DMS 273 (cell line): ENCODE measurements at regions not wholly inside any gene's neighbourhood (a gene's known extent, or its start where the extent isn't known, plus 50 kb on each side); places are given as distances from the start of the nearest gene placed in this dataset.
A peak's percentile ranks its signal among the peaks of the same experiment; 100 is the strongest.
"Not testable (repeated sequence)": the region's sequence is repeated elsewhere in the genome, so short reads cannot be mapped to it uniquely, and the experiment has no call there.

Experiments used
- DNase-seq: peaks from one replicate; lab custom pipeline; 2025; ENCODE audit not compliant: unreplicated experiment; lab: John Stamatoyannopoulos, UW

- not testable (repeated sequence) for DNase-seq
These were observed 86.8 kb upstream of the ADORA2B start for GRCh38 chr17:15858082-15858481.

DNA sequence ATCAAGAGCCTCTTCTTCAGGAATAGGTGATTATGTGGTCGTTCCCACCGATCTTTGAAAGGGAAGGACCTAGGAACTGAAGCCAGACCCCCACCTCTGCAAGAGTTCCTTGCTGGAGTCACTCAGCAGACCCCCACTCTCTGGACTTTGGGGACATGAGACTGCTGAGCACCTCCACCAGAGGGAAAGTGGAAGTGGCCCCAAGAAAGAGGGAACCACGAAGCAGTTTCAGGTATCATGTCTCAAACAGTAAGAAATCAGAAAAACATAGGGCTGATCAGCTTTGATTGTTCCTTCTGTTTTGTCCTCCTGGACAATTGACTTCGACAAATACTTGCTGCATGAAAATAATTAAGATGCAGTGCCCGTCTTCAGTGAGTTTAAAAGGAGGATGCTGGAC, 84.2 kb upstream of the ADORA2B start:
- not testable (repeated sequence) for DNase-seq

DNA sequence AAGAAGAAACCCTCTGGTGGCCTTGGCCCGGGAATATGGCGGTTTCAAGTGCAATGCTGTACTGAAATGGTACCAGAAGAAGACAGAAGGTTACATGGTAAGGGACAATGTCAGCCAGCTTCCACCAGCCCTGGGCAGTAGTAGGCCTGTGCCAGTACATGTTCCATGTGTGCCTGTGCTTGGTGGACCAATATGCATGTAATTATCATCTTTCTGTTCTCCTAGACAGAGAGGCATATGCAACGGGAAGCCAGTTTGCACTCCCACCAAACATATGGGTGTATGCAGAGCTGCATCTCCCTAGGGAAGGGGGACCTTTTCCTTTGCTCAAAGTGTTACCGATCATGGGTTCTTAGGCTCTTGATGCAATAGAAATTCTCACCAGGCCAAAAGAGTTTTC, 80.9 kb upstream of the ADORA2B start:
- DNase-seq = not testable (repeated sequence)

DNA sequence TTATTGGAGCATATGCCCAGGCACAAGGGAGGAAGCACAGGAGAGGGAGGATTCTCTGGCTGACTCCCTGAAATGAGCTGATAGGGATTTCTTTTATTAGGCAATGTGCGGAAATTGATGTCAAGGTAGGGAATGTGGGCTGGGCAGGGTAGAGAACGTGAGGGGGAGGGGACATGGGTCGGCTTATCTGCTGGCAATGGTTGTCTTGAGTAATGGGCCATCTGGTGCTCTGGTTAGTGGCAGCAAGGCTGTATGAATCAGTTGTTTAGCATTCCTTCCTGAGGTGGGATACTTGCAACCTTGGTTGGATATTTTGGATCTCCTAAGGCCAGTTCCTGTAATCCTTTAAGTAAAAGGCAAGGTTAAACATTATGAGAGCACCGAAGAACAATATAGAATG, 80.5 kb upstream of the ADORA2B start:
- peak; percentile 31 for DNase-seq

DNA sequence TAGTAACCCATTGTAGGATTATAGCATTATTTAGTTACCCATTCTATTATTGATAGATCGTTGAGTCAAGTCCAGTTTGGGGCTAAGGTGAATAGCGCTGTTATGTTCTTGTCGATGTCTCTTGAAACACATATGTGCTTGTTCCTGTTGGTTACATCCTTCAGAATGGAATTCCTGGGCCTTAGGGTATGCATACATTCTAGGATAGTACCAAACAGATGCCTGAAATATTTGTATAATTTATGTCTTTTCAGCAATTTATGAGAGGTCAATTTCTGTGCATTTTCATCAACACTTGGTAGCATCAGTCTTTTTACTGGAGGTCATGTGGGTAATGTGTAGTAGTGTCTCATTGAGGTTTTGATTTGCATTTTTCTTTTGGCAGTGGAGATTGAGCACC, 78.9 kb upstream of the ADORA2B start:
- DNase-seq = not testable (repeated sequence)

DNA sequence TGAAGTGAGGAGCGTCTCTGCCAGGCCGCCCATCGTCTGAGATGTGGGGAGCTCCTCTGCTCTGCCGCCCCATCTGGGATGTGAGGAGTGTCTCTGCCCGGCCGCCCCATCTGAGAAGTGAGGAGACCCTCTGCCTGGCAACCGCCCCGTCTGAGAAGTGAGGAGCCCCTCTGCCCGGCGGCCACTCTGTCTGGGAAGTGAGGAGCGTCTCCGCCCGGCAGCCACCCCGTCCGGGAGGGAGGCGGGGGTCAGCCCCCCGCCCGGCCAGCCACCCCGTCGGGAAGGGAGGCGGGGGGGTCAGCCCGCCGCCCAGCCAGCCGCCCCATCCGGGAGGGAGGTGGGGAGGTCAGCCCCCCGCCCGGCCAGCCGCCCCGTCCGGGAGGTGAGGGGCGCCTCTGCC, 77.6 kb upstream of the ADORA2B start:
- DNase-seq = not testable (repeated sequence)

DNA sequence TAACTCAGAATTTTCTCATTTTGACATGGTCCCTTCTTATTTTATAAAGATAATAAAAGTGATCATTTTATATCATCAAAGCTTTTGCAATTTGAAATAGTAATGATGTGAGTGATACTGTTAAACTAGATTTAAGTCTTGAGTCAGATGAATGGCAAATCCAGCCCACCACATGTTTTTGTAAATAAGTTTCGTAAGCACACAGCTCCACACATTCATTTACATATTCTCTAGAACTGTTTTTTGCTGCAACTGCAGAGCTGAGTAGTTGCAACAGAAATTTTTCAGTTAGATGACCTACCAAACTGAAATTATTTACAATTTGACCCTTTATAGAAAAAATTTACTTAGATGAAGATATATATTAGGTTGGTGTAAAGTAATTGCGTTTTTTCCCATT, 75.1 kb upstream of the ADORA2B start:
- not testable (repeated sequence) for DNase-seq

DNA sequence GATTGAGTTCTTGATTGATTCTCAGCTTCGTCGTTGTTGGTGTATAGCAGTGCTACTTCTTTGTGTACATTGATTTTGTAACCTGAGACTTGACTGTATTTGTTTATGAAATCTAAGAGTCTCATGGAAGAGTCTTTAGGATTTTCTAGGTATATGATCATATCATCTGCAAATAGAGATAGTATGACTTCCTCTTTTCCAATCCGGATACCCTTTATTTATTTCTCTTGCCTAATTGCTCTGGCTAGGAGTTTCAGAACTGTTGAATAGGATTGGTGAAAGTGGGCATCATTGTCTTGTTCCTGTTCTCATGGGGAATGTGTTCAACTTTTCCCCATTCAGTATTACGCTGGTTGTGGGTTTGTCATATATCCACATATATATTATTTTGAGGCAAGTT, 72.3 kb upstream of the ADORA2B start:
- DNase-seq = not testable (repeated sequence)

- DNase-seq = not testable (repeated sequence)
These were observed 66.9 kb upstream of the ADORA2B start for GRCh38 chr17:15877882-15878500.

DNA sequence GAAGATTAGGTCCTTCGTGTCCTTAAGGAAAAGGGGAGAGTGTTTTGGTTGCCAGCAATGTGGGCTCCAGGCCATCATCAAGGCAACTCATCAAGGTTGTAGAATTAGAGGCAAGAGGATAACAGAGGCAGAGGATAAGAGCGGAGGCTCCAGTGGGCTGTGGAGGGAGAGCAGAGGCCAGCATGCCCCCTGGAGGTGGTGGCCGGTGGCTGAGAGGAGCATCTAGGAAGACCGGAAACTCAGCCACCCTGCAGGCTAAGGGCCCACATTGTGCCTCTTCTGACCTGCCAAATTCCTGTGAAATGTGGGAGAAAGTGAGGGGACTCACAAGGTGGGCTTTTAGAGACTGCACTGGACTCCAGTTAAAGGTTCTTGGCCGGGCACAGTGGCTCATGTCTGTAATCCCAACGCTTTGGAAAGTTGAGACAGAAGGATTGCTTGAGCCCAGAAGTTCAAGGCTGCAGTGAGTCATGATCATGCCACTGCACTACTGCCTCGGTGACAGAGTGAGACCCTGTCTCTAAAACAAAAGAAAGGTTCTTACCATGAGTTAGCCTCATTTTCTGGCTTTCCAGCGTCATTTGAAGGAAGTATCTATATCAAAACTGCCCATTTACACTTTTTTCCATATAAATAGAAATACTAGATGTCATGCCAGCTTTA, 62.7 kb upstream of the ADORA2B start:
- DNase-seq = peak; percentile 2

DNA sequence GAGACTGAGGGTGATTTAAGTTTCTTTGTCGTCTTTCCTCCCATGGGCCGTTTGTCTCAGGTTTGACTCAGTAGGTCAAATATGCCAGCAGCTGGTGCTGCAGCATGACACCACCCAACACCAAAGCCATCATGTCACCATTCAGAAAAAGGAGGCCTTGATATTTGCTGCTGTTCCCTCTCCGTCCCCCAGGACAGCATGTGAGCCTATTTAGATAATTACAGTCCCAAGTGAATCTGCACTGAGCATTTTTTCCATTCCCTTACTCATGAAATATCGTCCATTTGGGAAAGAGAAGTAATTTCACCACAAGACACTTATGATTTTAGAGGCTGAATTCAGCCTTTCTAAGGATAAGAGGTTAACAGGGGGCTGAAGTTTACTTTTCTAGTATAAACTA, 62.2 kb upstream of the ADORA2B start:
- DNase-seq = no peak

GRCh38 chr17:15883617-15884111, 61.3 kb upstream of the ADORA2B start:
- no peak for DNase-seq

- peak; percentile 13 for DNase-seq
These were observed 60.2 kb upstream of the ADORA2B start for GRCh38 chr17:15884731-15885130.

DNA sequence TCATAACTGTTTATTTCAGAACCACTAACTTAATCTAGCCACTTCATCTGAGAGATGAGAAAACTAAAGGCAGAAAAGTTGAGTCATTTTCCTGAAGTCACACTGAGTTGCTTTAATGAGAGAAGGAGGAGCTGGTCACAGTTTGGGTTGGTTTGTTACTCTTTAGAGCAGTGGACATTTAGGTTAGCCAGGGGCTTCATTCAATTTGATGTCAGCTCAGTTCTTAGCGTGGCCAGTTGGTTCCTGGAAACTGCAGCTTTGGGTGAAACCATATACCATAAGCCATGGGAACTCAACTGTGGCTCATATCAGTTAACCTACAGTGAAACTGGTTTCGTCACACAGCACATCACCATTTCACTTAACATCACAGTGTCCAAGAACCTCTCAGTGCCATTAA, 59.2 kb upstream of the ADORA2B start:
- no peak for DNase-seq

GRCh38 chr17:15886221-15886620, 58.7 kb upstream of the ADORA2B start:
- DNase-seq = no peak

DNA sequence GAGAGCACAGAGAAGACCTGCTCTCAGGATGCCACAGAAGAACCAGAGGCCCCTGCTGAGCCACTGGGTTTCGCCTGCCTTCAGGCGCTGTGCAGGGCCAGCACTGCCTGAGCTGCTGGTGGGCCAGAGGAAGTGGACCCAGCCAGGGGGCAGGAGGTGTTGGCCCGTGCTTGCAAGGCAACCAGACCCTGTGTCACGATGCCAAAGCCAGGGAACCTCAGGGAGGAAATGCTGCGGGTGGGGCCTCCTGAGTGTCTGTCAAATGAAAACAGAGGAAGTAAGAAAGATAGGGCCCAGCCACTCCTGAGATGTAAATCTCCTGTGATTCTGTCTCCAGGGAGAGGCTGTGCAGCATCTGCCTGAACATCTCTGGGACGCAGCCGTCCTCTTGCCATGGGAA, 58.1 kb upstream of the ADORA2B start:
- no peak for DNase-seq

DNA sequence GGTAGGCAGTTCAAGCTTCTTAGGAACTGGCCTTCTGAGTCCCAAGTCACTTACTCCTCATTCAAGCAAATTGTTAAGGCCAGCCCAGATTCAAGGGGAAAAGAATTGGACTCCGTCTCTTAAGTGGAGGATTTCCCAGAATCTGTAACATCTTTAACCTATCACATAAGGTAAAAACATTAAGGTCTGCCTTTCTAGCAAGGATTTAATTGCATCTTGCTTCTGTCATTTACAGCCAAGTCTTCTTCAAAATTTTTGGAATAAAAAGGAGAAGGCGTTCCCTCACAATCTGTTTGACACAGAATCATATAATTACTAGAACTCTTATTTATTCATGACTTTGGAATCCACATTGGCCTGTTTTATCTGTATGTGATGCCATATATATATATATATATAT, 56.5 kb upstream of the ADORA2B start:
- no peak for DNase-seq

- no peak for DNase-seq
These were observed 54.5 kb upstream of the ADORA2B start for GRCh38 chr17:15890279-15890892.

DNA sequence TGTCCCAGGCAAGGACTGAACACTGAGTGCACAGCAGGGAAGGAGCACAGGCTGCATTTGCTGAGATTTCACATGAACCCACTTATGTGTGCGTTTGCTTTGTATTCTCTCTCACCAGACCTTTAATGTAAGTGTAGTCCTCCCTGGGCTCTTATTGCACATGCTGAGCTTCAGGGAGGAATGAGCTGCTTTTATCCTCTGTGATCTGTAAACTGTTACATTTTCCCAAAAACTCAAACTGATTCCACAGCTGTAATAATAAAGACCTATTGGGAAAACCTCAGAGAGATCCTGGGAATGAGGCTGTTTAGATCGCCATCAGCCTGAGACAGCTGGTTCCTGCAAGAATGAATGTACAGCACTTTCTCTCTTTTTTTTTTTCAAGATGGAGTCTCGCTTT, 53.6 kb upstream of the ADORA2B start:
- DNase-seq = no peak

DNA sequence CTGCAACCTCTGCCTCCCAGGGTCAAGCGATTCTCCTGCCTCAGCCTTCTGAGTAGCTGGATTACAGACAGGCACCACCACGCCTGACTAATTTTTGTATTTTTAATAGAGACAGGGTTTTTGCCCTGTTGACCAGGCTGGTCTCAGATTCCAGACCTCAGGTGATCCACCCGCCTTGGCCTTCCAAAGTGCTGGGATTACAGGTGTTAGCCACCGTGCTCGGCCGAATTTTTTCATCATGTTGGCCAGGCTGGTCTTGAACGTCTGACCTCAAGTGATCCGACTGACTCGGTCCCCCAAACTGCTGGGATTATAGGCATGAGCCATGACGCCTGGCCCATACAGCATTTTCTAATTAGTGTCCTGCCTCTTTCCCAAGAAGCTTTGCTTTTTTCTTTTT, 52.7 kb upstream of the ADORA2B start:
- DNase-seq = no peak

DNA sequence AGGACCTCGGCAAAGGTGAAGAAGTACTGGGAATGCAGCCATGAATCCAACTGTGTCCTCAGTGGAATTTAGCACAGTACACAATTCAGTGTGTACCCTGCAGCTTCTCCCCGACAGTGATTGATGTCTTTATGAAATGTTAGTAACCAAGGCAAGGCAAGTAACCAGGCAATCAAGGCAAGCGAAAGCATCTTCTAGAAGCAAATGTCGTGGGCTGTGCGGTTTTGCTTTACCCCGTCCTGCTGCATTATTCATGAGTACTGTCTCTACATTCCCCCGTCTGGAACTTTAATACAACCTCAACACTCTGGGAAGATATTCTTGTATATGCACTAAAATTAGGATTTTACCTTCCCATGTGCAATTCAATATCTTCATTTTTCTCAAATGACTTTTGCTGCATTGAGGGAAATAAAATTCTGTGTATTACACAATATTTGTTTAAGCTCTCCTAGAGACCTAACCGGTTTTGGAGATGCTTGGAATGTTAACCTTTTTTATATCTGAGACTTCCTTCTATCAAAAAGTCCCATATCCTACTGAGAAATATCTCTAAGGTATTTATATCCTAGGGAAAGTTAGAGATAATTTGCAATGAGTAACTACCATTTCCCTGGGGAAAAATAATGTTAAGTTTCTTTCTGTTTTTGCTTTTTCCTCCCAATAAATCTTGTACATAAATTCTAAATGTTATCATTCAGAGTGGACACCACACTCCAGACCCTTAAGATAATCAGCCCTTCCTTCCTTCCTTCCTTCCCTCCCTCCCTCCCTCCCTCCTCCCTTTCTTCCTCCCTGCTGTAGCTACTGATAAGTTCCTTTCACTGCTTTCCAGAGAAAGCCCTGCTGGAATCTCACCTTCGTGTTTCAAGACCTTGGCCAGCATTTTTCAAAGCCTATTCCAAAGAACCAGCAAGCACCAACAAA, 51.9 kb upstream of the ADORA2B start:
- DNase-seq = no peak
